ENCODE measurements at regions not wholly inside any gene's neighbourhood (a gene's known extent, or its start where the extent isn't known, plus 50 kb on each side); places are given as distances from the start of the nearest gene placed in this dataset.

DNA sequence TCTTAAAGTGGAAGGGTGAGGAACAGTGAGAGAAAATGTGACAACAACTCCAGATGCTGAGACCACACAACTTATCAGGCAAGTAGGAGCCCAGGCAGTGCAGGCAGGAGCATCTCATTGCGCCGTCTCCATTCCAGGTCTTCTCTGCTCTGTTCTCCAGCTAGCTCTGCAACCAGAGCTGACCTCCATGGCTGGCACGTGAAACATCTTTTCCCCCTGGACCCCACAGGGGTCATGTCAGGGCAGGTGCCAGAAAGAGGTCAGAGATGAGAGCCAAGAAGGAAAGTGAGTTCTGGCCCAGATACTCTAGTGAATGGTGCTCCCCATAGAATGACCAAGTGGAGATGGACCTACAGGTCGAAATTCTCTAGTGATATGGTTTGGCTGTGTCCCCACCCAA is 281.4 kb downstream of the SMOC2 start:
- H3K4me3 Mint-ChIP-seq: no peak overlapping the region
- no peaks in the 10 kb centered on the region for H3K36me3 Mint-ChIP-seq (ENCODE audit: low read depth)
- intact Hi-C loops (cut with DNase I, micrococcal nuclease): no loop called here
- H3K4me3 ChIP-seq (ENCODE audit: low read length): no peak overlapping the region
- TF ChIP-seq, protein P1, sequence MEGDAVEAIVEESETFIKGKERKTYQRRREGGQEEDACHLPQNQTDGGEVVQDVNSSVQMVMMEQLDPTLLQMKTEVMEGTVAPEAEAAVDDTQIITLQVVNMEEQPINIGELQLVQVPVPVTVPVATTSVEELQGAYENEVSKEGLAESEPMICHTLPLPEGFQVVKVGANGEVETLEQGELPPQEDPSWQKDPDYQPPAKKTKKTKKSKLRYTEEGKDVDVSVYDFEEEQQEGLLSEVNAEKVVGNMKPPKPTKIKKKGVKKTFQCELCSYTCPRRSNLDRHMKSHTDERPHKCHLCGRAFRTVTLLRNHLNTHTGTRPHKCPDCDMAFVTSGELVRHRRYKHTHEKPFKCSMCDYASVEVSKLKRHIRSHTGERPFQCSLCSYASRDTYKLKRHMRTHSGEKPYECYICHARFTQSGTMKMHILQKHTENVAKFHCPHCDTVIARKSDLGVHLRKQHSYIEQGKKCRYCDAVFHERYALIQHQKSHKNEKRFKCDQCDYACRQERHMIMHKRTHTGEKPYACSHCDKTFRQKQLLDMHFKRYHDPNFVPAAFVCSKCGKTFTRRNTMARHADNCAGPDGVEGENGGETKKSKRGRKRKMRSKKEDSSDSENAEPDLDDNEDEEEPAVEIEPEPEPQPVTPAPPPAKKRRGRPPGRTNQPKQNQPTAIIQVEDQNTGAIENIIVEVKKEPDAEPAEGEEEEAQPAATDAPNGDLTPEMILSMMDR (IDR thresholded peaks at IDR 0.05): no peak
- H3K4me1 Mint-ChIP-seq (ENCODE audit: low read depth): no peaks in the 10 kb centered on the region
- H3K27ac Mint-ChIP-seq: no peak overlapping the region
- H3K9me3 Mint-ChIP-seq: no peaks in the 10 kb centered on the region
- H3K27ac ChIP-seq (ENCODE audit: low read depth in 1 of 2, low read length in 2 of 2): no peak overlapping the region
- peaks cover 0 to 25% of the 10 kb centered on the region in 2 experiments for H3K9me3 ChIP-seq (ENCODE audit: control insufficient read depth in 1 of 2, insufficient read depth in 1 of 2, low read length in 2 of 2)
- POLR2A ChIA-PET: no interaction called here
- H3K27me3 Mint-ChIP-seq: no peaks in the 10 kb centered on the region
- H3K36me3 ChIP-seq (ENCODE audit: insufficient read depth, low read length): no peaks in the 10 kb centered on the region
- ATAC-seq (ENCODE audit: poor library complexity): no peak
- H3K27me3 ChIP-seq (ENCODE audit: control insufficient read depth in 1 of 2, insufficient read depth in 2 of 2, low read length in 2 of 2): no peaks in the 10 kb centered on the region
- no peak for DNase-seq
- H3K4me1 ChIP-seq (ENCODE audit: insufficient read depth, low read length): no peaks in the 10 kb centered on the region
- CTCF ChIA-PET: no interaction called here

DNA sequence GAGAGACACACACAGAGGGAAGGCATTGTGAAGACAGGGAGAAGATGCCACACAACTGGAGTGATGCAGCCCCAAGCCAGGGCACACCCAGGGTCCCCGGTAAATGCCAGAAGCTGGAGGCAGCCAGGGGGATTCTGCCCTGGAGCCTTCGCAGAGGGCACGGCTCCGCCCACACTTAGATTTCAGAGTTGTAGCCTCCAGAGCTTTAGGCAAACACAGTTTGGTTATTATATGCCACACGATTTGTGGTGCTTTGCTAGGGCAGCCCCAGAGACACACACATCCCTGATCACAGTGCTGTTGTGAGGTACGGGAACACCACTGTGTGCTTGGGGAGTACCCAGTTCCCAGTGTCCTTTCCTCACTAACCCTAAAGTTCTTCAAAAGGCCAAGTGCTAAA is 280.6 kb downstream of the SMOC2 start:
- Mint-ChIP-seq H3K27me3 (no peaks in the 10 kb centered on the region), H3K36me3 (ENCODE audit: low read depth) (no peaks in the 10 kb centered on the region), H3K27ac (no peak overlapping the region), H3K4me3 (no peak overlapping the region), H3K9me3 (no peaks in the 10 kb centered on the region), H3K4me1 (ENCODE audit: low read depth) (no peaks in the 10 kb centered on the region)
- ChIA-PET POLR2A (no interaction called here), CTCF (no interaction called here)
- H3K4me3 ChIP-seq (ENCODE audit: low read length): no peak overlapping the region
- DNase-seq (no peak), ATAC-seq (ENCODE audit: poor library complexity) (no peak)
- peaks cover 0 to 27% of the 10 kb centered on the region in 2 experiments for H3K9me3 ChIP-seq (ENCODE audit: control insufficient read depth in 1 of 2, insufficient read depth in 1 of 2, low read length in 2 of 2)
- no peaks in the 10 kb centered on the region for H3K4me1 ChIP-seq (ENCODE audit: insufficient read depth, low read length)
- intact Hi-C loops (cut with DNase I, micrococcal nuclease): no loop called here
- H3K36me3 ChIP-seq (ENCODE audit: insufficient read depth, low read length): no peaks in the 10 kb centered on the region
- H3K27me3 ChIP-seq (ENCODE audit: control insufficient read depth in 1 of 2, insufficient read depth in 2 of 2, low read length in 2 of 2): no peaks in the 10 kb centered on the region
- TF ChIP-seq, protein P1 (IDR thresholded peaks at IDR 0.05): no peak
- no peak overlapping the region for H3K27ac ChIP-seq (ENCODE audit: low read depth in 1 of 2, low read length in 2 of 2)

DNA sequence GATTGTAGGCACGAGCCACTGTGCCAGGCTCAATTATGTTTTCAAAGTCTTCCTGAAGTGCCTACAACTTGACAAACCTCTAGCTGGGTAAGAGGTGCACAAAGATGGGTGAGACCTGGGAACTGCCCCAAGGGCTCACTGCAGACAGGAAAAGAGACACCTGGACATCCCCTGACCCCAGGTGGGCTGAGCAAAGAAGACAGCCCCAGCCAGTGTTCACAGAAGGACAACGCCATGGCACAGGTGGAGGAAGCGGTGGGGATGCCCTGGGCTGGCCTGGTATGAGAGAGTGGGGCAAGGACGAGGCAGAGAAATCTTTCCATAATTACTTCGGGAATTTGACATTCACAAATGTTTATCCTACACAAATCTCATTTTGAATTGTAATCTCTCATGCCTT is 278.9 kb downstream of the SMOC2 start:
- H3K36me3 ChIP-seq (ENCODE audit: insufficient read depth, low read length): no peaks in the 10 kb centered on the region
- intact Hi-C loops (cut with DNase I, micrococcal nuclease): no loop called here
- DNase-seq (no peak), ATAC-seq (ENCODE audit: poor library complexity) (no peak)
- H3K4me1 Mint-ChIP-seq (ENCODE audit: low read depth): no peaks in the 10 kb centered on the region
- ChIA-PET POLR2A (no interaction called here), CTCF (no interaction called here)
- H3K9me3 Mint-ChIP-seq: no peaks in the 10 kb centered on the region
- TF ChIP-seq, protein P1 (IDR thresholded peaks at IDR 0.05): no peak
- H3K36me3 Mint-ChIP-seq (ENCODE audit: low read depth): no peaks in the 10 kb centered on the region
- no peaks in the 10 kb centered on the region for H3K27me3 Mint-ChIP-seq
- H3K4me3 ChIP-seq (ENCODE audit: low read length): no peak overlapping the region
- no peaks in the 10 kb centered on the region for H3K27me3 ChIP-seq (ENCODE audit: control insufficient read depth in 1 of 2, insufficient read depth in 2 of 2, low read length in 2 of 2)
- H3K27ac ChIP-seq (ENCODE audit: low read depth in 1 of 2, low read length in 2 of 2): no peak overlapping the region
- peaks cover 0 to 30% of the 10 kb centered on the region in 2 experiments for H3K9me3 ChIP-seq (ENCODE audit: control insufficient read depth in 1 of 2, insufficient read depth in 1 of 2, low read length in 2 of 2)
- H3K4me3 Mint-ChIP-seq: no peak overlapping the region
- no peaks in the 10 kb centered on the region for H3K4me1 ChIP-seq (ENCODE audit: insufficient read depth, low read length)
- no peak overlapping the region for H3K27ac Mint-ChIP-seq
